HG02870 (cell line): ENCODE measurements at regions not wholly inside any gene's neighbourhood (a gene's known extent, or its start where the extent isn't known, plus 50 kb on each side); places are given as distances from the start of the nearest gene placed in this dataset.
"Not testable (repeated sequence)": the region's sequence is repeated elsewhere in the genome, so short reads cannot be mapped to it uniquely, and the experiment has no call there.

Experiments used
- ATAC-seq: cut with Tn5 transposase; IDR thresholded peaks from one replicate; pipeline ENCODE4 v1.9.1; 2021; ENCODE audit warnings: mild to moderate bottlenecking, moderate library complexity; ENCODE audit not compliant: unreplicated experiment

DNA sequence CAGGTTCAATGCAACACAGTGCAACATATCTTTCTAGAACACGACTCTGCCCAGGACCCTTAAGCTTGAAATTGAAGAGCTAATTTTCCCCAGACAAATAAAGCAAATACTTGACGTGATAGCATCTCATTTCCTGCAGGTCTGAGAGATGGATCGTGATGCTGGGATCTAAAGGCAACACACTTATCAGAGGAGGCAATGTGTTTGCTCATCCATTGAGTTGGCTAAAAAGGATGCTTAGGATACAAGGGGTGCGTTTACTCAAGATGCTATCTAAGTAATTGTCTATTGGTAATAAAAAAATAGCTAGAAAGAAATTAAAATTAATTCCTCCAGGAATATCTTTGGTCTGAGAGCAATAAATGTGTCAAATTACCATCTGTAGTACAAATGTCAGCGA, 129.0 kb downstream of the SOCS6 start:
- no peak for ATAC-seq

DNA sequence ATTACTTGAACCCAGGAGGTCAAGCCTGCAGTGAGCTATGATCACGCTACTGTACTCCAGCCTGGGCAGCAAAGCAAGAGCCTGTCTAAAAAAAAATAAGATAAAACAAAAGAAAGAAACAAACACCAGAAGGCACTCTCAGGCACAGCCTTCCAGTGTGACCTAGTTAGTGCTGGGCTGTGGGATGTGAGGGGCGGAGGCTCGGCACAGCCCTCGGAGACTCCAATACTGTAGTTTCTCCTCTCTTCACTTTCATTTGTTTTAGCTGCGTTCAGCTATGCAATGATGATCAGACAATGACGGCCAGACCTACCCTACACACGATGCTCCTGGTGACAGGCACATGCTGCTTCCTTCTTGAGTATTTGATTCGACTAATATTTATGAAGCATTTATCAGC, 127.7 kb downstream of the SOCS6 start:
- no peak for ATAC-seq

DNA sequence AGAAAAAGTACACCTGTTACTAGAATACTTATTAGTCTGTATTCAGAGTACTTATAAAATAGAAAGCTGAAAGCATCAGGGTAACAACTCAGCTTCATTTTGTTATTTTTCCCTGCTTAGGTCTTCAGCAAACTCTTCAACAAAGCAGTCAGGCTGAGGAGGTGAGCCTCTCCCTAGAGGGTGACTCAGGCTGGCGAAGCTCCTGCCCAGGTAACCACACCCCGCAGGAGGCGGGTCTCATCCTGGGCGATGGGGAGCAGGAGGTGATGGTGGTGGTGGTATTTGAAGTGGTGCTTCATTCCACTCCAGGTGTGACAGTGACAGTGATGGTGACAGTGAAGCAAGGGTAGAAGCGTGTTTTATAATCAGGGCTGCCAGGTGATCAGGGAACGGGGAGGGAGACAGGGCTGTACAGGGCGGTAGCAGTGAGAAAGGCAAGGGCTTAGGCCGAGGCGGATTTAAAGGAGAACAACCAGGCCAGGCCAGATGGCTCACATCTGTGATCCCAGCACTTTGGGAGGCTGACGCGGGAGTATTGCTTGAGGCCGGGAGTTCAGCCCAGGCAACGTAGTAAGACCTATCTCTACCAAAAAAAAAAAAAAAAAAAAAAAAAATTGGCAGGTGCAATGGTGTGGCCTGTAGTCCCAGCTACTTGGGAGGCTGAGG, 127.1 kb downstream of the SOCS6 start:
- ATAC-seq: no peak

DNA sequence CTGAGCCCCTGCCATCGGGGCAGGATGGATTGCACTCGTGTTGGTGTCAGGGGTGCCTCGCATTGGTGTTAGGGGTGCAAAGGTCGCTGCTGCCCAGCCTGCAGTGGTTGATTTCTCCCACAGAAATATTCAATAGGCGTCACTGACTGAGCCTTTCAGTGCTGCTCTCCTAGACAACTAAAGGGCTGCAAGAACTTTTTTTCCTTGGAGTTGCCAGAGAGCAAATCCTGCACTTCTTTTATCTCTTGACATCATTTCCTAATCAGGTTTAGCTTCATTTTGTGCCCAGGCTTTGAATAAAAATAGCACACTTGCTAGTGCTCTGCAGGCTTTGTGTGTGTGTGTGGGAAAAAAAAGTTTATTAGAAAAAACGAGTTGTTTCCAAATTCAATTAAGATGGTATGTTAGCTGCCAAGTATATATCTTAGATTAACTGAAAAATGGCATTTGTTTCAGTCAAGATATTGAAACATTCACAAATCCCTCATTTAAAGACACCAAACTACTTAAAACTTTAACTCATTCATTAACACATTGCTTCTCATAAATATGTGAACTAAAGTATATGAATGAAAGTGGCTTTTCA, 125.6 kb downstream of the SOCS6 start:
- no peak for ATAC-seq

DNA sequence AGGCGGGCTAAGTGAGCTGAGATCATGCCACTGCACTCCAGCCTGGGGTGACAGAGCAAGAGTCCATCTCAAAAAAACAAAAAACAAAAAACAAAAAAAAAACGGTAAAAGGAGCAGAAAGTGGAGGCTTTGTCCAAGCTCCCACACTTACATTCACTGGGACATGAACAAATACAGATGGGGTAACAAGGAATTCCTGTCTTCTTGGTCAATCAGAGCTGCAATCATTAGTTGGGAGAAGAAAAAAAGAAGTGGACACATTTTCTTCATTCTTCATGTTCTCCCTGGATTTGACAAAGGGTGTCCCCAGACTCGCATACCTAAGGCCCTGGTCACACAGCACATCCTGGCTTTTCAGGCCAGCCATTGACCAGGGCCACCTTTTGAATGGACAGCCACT, 124.6 kb downstream of the SOCS6 start:
- ATAC-seq: no peak

DNA sequence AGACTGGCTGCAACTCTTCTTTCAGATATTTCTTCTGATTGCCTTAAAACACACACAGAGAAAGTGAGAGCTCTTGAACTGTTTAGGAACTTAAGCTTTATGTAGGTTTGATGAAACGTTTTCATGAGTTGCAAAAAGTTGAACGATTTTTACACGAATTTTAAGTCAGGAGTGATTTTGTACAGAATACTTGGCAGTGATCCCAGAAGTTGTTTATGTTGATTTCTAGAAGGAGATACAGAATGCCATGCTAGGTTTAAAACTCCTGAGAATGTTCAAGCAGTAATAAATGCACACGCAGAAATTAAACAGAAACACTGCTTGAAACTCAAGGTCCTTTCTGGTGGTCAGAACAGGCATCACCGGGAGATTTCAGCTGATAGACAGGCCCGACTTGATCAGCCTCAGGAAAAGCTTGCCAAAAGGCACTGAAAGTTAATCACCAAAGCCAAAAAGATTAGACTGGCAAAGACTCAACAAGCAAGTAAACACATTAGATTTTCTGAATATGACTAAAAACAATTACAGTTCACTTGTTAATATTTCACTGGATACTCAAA, 123.1 kb downstream of the SOCS6 start:
- ATAC-seq: no peak

DNA sequence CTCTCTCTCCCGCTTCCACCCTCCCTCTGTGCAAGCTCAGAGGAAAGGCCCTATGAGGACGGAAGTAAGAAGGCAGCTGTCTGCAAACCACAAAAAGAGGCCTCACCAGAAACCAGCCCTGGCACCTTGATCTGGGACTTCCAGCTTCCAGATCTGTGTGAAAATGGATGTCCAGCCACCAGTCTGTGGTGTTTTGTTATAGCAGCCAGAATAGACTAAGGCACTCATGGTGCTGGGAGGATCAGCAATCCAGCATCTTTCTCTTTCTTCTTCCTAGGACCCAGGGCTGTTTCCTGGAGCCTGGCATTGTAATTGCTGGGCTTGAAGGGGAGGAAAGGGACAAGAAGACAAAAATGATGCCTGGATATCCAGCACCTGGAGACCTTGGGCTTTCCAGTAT, 122.5 kb downstream of the SOCS6 start:
- ATAC-seq: no peak

DNA sequence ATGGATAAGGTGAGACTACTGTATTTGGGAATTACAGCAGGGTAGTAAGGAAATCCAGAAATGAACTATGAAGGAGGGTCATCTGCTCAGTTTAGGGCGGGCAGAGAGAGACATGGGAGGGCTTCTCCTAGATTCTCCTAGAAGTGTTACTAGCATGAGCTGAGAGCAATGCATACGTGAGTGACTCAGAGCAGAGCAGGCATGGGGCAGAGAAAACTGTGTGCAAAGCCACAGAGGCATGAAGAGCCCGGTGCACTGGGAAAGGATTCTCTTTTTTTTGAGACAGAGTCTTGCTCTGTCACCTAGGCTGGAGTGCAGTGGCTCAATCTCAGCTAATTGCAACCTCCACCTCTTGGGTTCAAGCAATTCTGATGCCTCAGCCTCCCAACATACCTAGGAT, 116.2 kb downstream of the SOCS6 start:
- no peak for ATAC-seq

DNA sequence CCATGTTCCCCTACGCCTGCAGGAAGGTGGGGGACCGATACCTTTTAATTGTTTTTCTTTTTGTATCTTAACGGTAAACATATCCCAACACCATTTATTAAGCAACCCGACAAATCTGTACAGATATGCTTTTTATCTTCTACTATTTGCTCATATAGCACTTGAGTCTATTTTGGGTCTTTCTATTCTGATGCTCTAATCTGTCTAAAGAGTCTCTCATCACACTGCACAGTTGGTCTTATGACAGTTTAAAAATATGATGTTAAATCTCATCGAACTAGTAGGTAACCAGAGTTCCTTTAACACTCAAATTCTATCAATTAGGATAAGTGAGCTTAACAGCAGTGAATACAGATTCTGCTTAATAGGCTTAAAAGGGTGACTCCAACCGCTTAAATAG, 111.6 kb downstream of the SOCS6 start:
- no peak for ATAC-seq

DNA sequence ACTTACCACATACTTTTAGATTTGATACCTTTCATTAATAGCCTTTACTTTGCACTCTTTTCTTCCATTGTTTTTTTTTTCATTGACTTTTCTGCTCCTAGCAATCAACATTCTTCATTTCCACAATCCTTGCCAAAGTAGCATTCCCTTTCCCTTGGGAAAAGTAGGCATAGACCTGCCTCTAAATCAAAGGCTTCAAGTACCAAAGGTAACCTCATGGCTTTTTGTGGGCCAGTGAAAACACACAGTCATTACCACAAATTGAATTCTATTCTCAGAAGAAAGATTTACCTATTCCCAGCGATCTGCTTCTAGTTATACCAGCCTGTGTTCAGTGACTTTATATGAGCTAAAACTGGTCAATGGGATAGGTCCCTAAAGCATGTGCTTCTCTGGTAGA, 109.2 kb downstream of the SOCS6 start:
- no peak for ATAC-seq

DNA sequence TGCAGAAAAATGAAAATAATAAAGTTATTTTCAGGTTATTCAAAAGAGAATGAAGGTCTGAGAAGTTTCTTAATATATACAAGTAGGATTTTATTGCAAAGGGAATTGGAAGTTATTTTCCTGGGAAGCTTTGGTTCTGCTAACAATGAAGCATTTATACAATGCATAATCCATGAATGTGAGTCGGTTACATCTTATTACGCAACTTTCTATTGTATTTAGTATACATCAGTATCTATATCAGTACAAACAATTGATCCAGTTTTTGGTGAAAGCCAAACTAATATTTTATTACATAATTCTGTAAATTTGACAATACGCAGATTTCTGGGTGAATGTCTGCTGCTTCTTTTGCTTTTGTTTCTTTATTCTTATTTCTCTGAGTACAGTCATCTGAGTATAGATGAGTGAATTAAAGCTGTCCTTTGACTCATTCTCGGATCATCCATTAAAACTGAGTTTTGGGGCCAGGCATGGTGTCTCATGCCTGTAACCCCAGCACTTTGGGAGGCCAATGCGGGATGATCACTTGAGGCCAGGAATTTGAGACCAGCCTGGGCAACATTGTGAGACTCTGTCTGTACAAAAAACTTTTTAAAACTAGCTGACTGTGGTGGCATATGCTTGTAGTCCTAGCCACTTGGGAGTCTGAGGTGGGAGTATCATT, 108.5 kb downstream of the SOCS6 start:
- ATAC-seq: no peak

DNA sequence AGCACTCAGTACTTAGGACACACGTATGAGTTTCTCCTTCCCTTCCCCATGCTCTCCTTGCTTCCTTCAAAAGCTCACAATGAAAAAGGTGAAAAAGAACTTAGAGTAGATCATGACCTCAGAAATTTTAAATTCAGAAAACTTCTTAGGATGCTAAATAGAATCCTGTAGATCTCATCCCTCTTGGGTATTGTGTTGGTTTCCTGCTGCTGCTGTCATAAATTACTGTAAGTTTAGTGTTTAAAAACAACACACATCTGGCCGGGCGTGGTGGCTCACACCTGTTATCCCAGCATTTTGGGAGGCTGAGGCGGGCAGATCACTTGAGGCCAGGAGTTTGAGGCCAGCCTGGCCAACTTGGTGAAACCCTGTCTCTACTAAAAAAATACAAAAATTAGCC, 106.9 kb downstream of the SOCS6 start:
- not testable (repeated sequence) for ATAC-seq

DNA sequence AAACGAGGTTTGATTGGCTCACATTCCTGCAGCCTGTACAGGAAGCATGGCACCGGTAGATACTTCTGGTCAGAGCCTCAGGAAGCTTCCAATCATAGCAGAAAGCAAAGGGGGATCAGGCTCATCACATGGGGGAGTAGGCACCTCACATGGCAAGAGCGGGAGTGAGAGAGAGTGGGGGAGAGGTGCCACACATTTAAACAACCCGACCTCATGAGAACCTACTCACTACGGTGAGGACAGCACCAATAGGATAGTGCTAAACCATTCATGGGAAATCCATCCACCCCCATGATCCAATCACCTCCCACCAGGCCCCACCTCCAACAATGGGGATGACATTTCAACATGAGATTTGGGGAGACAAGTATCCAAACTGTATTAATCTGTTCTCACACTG, 105.8 kb downstream of the SOCS6 start:
- no peak for ATAC-seq

DNA sequence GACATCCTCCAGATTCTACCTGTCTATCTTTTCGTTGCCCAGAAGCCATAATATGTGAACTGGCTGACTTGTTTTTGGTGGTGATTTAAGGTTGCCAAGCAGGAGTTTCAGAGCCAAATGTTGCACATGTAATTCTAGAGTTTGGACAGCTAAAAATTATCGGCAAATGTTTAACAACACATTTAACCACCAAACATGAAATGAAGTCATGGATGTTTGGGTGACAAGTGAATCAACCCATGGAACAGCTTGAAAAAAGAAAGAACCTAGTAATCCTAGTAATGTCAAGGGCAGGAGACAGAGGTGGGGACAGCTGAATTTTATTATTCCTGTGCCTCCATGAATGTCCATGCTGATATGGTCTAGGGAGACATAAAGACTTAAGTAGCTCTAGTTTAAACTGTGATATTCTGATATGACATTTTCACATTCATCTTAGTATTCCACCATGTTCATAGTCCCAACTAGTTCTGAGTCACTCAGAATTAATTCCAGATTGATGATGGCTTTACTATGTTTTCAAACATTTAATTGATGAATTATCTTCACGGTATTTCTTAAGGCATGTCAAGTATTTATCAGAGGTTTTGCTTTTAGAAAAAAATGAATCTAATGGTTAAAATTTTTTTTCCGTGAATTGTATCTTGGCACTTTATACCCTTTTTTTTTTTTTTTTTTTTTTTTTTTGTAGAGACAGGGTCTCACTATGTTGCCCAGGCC, 101.7 kb downstream of the SOCS6 start:
- ATAC-seq: no peak

DNA sequence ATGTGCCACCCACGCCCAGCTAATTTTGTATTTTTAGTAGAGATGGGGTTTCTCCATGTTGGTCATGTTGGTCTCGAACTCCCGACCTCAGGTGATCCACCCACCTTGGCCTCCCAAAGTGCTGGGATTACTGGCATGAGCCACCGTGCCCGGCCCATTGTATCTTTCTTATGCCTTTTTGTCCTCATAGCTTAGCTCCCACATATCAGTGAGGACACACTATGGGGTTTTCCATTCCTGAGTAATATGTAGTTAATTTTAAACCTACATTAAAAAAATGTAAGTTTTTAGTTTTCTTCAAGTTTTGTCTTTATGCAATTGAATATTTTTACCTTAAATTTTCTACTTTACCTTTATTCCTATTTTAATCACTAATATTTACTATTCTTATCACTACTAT, 100.2 kb downstream of the SOCS6 start:
- ATAC-seq: not testable (repeated sequence)

DNA sequence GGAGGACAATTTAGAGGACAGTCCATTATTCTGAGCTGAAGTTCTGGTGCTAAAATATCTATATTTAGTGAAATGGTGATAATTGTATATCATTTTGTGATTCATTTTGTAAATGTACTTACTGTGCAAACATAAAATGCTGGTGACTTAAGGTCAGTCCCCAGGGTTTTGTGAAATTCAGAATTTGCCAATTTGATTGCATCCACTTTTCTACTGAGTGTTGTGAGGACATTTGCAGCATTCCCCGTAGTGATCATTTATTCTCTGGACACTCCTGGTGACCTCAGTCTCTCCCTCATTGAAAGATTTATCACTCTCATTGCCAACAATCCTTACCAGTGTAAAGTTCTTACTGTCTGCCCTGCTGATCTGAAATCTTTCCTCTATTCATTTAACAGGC, 98.2 kb downstream of the SOCS6 start:
- ATAC-seq: no peak

DNA sequence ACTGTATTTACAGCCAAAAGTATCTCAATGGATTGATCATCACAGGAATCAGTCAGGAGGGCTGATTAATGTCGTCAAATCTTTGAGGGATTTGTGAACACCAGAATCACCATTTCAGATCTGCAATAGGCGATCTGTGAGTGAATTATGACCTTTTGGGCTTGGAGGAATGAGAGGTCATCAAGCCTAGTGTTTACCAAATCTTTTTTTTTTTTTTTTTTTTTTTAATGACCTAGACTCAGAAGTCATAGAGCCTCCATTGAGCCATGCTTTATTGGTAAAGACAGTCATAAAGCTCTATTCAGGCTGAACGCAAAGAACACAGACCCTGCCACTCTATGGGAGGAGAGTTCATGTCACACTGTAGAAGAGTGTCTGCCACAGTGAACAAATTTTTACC, 97.7 kb downstream of the SOCS6 start:
- ATAC-seq: no peak

DNA sequence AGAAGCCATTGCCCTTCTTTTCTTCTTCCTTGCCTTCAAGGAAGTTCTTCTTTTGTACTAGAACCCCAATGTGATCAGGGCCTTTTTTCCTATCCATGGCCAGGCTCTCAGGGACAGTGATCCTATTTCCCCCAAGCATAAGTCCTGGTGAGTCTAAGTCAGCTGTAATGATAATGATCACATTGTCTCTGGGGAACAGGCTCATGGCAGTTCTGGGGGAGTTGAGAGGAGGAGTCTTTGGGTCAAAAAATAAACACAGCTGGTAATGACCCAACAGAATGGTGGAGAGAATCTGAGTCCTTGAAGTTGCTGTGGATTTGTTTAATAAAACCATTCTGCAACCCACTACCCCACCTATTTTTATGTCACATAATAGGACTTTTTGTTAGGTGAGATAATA, 96.6 kb downstream of the SOCS6 start:
- ATAC-seq: no peak

DNA sequence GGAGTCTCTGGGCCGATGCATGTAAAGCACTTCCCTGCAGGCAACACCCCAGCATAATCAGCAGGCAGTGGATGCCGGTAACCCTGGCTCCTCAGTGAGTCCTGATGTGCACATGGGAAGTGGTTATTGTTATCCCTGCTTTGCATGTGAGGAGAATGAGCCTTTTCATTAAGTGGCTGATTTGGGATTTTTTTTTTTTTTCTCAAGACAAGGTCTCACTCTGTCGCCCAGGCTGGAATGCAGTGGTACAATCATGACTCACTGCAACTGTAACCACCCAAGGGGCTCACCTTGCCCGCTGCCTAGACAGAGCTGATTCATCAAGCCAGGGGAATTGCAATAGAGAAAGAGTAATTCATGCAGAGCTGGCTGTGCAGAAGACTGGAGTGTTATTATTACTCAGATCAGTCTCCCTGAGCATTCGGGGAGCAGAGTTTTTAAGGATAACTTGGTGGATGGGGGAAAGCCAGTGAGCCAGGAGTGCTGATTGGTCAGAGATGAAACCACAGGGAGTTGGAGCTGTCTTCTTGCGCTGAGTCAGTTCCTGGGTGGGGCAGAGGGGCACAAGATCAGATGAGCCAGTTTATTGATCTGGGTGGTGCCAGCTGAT, 95.4 kb downstream of the SOCS6 start:
- ATAC-seq: no peak

DNA sequence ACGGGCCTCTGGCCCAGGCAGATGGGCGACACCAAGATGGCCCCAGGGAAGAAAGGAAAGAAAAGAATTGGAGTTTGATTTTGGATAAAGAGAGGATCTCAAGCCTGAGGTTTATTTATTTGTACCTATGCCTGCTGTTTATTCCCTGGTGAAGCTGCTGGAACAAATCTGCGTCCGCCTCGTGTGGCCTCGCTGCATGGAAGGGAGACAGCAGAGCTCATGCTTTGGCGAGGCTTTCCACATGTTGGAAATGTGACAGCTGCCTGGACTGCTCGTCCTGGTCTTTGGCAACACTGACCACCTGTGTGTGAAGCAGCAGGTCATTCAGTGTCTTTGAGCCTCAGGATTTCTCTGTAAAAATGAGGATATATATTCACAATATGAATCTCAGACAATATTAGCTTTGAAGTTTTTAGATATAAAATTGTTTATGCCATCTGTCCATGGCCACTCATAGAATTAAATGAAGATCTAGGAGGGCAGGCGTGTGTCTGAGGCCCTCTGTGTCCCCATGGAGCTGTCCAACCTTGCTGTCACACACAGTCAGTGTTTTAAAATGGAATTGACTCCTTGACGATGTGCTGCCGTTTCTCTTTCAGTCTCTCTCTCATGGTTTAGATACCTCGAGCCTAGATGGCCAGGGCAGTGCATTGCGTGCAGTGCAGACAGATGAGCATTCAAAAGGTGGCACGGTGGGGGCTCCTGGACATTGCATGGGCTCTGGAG, 94.3 kb downstream of the SOCS6 start:
- no peak for ATAC-seq

DNA sequence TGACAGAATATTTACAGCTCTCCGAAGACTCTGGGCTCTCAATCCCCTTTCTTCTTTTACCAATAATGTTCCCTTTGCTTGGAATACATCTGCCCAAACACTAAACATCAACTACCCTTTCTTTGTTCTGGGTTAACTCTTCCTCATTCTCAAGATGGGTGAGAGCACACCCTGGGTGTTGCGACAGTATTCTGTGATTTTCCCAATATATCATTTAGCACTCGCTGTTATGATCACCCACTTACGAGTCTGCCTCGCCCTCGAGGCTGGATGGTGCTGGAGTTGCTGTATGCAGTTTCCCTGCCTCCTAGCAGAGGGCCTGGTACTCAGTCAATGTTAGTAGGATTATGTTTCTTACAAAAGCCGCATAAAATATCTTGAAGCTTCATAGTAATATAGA, 93.2 kb downstream of the SOCS6 start:
- no peak for ATAC-seq
